ENCODE measurements at regions not wholly inside any gene's neighbourhood (a gene's known extent, or its start where the extent isn't known, plus 50 kb on each side); places are given as distances from the start of the nearest gene placed in this dataset.

DNA sequence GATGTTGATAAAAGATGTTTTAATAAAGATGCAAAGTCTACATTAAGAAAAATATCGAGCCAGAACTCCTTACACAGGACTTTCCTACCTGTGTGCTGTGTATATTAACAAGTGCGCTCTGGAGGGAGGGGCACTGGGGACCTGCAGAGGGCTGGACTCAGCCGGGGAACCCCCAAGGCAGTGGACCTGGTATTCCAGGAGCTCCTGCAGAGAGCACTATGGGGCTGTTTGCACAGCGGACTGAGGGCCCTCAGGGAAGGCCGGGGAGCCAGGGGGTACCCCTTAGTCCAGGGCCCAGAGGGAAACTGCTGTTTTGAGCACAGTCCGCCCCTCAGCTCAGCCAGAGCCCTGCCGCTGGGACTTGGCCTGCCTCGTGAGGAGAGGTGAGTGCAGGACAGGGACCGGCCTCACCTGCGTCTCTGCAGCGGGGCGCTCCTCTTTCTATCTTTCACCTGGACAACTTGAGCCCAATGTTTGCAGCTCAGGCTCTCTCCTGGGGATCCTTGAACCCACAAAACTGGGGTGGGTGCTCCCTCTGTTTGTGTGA, 168.4 kb downstream of the ARL4C start:
- H3K27ac ChIP-seq = no peak overlapping the region
- DNase-seq (ENCODE audit: low read depth, low spot score) = no peak
- no peaks in the 10 kb centered on the region for H3K9me3 ChIP-seq (ENCODE audit: low read depth, low read length)
- TF ChIP-seq POLR2AphosphoS5 (IDR thresholded peaks at IDR 0.05; ENCODE audit: borderline replicate concordance, low read depth, low read length) (no peak), FOXP2 (optimal IDR thresholded peaks at IDR 0.05; ENCODE audit: control extremely low read depth, extremely low read length, insufficient read depth) (no peak), EZH2 (IDR thresholded peaks at IDR 0.05) (no peak)
- no peak overlapping the region for H3K4me3 ChIP-seq
- H3K36me3 ChIP-seq (ENCODE audit: insufficient read depth, low read length) = no peaks in the 10 kb centered on the region
- H3K9ac ChIP-seq (ENCODE audit: insufficient read length) = no peak overlapping the region

DNA sequence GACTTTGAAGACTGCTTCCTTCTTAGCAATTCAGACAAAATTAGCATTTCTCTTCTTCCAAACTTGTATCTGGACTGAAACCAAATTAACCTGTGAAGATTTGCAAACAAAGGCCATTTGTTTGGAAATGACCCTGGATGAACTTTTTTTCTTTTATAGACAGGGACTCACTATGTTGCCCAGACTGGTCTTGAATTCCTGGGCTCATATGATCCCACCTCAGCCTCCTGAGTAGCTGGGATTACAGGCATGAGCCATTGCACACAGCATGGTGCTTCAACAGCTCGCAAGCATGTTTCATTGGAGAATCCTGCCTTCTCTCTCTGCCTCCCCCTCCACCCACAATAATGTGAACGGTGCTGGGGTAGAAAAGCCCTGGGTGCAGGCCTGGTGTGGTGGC, 170.2 kb downstream of the ARL4C start:
- TF ChIP-seq EZH2 (IDR thresholded peaks at IDR 0.05) = no peak
- TF ChIP-seq FOXP2 (optimal IDR thresholded peaks at IDR 0.05; ENCODE audit: control extremely low read depth, extremely low read length, insufficient read depth) = no peak
- no peak for TF ChIP-seq POLR2AphosphoS5 (IDR thresholded peaks at IDR 0.05; ENCODE audit: borderline replicate concordance, low read depth, low read length)
- H3K9ac ChIP-seq (ENCODE audit: insufficient read length) = no peak overlapping the region
- no peaks in the 10 kb centered on the region for H3K9me3 ChIP-seq (ENCODE audit: low read depth, low read length)
- DNase-seq (ENCODE audit: low read depth, low spot score) = no peak
- no peak overlapping the region for H3K27ac ChIP-seq
- no peak overlapping the region for H3K4me3 ChIP-seq
- H3K36me3 ChIP-seq (ENCODE audit: insufficient read depth, low read length) = no peaks in the 10 kb centered on the region

DNA sequence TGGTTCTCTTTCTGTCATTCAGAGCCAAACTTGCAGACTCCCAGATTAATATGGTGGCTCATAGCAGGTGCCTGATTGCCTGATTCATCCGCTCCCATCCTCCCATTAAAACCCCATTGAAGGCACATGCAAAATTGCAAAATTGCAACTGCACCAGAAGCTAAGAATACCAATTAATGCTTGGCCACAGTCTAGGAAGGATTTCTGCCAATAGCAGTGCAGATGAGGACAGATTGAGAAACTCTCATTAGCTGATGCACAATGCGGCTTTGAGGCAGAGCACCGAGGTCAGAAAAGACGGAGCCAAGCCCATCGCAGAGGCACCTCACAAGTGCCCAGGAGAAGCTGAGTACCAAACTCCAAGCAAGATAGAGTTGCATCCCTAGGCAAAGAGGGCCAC, 172.8 kb downstream of the ARL4C start:
- H3K9me3 ChIP-seq (ENCODE audit: low read depth, low read length) = no peaks in the 10 kb centered on the region
- no peaks in the 10 kb centered on the region for H3K36me3 ChIP-seq (ENCODE audit: insufficient read depth, low read length)
- H3K27ac ChIP-seq = no peak overlapping the region
- no peak overlapping the region for H3K9ac ChIP-seq (ENCODE audit: insufficient read length)
- TF ChIP-seq FOXP2 (optimal IDR thresholded peaks at IDR 0.05; ENCODE audit: control extremely low read depth, extremely low read length, insufficient read depth) (no peak), EZH2 (IDR thresholded peaks at IDR 0.05) (no peak), POLR2AphosphoS5 (IDR thresholded peaks at IDR 0.05; ENCODE audit: borderline replicate concordance, low read depth, low read length) (no peak)
- no peak for DNase-seq (ENCODE audit: low read depth, low spot score)
- H3K4me3 ChIP-seq = no peak overlapping the region

DNA sequence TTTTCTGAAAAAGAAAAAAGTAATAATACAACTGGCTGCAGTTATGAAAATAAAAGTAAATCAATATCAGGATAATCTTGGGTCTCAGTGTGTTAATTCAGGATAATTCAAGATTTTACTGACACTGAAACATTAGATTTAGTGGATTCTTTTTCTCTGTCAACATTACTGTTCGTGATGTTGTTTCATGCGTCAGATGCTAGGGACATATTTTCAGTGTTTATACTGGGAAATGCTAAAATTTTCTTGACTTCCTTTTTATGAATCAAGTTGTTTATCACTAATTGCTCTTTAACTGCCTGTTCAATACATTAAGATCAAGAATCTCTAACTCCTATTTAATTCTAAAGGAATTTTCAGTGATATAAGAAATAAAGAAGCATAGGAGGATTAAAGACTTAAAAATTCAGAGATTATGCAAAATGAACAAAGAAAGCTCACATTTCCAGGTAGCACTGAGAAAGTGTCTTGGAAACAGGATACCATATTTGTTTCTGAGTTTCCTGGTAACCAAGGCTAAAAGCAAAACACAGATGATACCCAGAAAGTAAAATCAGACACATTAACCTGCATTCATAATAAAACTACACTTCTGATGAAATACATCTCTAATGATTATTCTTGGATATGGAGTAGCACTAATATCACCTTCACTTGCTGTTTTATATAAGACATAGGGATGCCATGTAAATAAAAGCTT, 174.0 kb downstream of the ARL4C start:
- no peak overlapping the region for H3K9ac ChIP-seq (ENCODE audit: insufficient read length)
- H3K4me3 ChIP-seq = no peak overlapping the region
- H3K9me3 ChIP-seq (ENCODE audit: low read depth, low read length) = no peaks in the 10 kb centered on the region
- H3K27ac ChIP-seq = no peak overlapping the region
- no peak for DNase-seq (ENCODE audit: low read depth, low spot score)
- no peaks in the 10 kb centered on the region for H3K36me3 ChIP-seq (ENCODE audit: insufficient read depth, low read length)
- TF ChIP-seq POLR2AphosphoS5 (IDR thresholded peaks at IDR 0.05; ENCODE audit: borderline replicate concordance, low read depth, low read length) (no peak), FOXP2 (optimal IDR thresholded peaks at IDR 0.05; ENCODE audit: control extremely low read depth, extremely low read length, insufficient read depth) (no peak), EZH2 (IDR thresholded peaks at IDR 0.05) (no peak)

DNA sequence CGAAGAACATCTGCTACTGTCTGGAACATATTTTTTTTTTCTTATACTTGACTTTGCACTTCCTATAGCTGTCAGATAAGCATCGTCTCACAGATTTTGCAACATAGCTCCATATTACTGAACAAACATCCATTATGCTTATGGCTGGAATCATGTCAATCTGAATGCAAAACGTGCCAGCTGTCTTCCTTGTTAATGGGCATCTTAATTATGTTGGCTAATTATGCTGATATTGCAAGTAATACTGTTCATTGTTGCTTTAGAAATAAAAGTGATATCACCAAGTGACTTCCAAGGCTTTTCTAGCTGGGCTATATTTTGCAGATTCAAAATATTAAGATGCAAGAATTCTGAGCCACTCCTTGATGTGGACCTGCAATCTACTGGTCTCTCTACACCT, 176.8 kb downstream of the ARL4C start:
- Histone ChIP-seq H3K27ac (no peak overlapping the region), H3K9ac (ENCODE audit: insufficient read length) (no peak overlapping the region), H3K9me3 (ENCODE audit: low read depth, low read length) (no peaks in the 10 kb centered on the region), H3K36me3 (ENCODE audit: insufficient read depth, low read length) (no peaks in the 10 kb centered on the region), H3K4me3 (no peak overlapping the region)
- TF ChIP-seq FOXP2 (optimal IDR thresholded peaks at IDR 0.05; ENCODE audit: control extremely low read depth, extremely low read length, insufficient read depth) (no peak), EZH2 (IDR thresholded peaks at IDR 0.05) (no peak), POLR2AphosphoS5 (IDR thresholded peaks at IDR 0.05; ENCODE audit: borderline replicate concordance, low read depth, low read length) (no peak)
- no peak for DNase-seq (ENCODE audit: low read depth, low spot score)

DNA sequence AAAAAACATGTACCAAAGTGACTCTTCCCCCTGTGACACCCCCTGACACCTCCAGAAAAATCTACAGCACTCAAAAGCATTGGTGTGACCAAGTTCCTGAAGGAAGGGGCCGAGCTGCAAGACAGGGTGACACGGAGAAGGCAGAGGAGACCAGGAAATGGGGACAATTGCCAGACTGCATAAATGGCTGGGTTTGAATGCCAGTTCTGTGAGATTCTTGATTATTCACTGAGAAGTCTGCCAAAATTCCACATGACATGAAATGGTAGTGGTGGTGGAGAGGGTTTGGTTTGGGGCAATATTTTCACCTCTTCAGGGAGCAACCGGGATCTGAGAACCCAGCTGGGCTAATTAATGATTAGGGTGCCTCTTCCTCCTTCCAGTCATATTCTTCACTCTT, 178.5 kb downstream of the ARL4C start:
- Histone ChIP-seq H3K36me3 (ENCODE audit: insufficient read depth, low read length) (no peaks in the 10 kb centered on the region), H3K27ac (no peak overlapping the region), H3K4me3 (no peak overlapping the region), H3K9me3 (ENCODE audit: low read depth, low read length) (no peaks in the 10 kb centered on the region), H3K9ac (ENCODE audit: insufficient read length) (no peak overlapping the region)
- TF ChIP-seq FOXP2 (optimal IDR thresholded peaks at IDR 0.05; ENCODE audit: control extremely low read depth, extremely low read length, insufficient read depth) = no peak
- no peak for DNase-seq (ENCODE audit: low read depth, low spot score)

DNA sequence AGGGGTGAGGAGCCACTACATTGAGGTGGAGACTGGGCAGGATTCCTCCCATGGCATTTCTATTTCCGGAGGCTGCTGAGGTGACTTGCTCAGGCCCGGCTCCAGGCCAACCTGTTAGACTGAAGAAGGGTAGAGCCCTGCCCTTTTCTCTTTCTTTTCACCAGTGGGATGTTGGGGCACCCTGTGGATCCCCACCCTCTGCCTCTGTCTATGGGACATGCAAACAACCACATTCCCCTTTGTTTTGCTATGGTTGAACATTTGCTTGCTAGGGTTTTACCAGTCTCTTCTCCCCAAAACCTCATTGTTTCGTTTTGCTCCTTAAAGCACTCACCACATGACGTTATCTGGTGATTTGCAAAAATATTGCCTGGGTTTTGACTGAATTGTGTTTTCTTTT, 183.3 kb downstream of the ARL4C start:
- Histone ChIP-seq H3K9me3 (ENCODE audit: low read depth, low read length) (no peaks in the 10 kb centered on the region), H3K9ac (ENCODE audit: insufficient read length) (no peak overlapping the region), H3K36me3 (ENCODE audit: insufficient read depth, low read length) (no peaks in the 10 kb centered on the region), H3K4me3 (no peak overlapping the region), H3K27ac (no peak overlapping the region)
- no peak for TF ChIP-seq FOXP2 (optimal IDR thresholded peaks at IDR 0.05; ENCODE audit: control extremely low read depth, extremely low read length, insufficient read depth)
- DNase-seq (ENCODE audit: low read depth, low spot score) = no peak

GRCh38 chr2:234310166-234310565, 186.7 kb downstream of the ARL4C start:
- Histone ChIP-seq H3K9ac (ENCODE audit: insufficient read length) (no peak overlapping the region), H3K36me3 (ENCODE audit: insufficient read depth, low read length) (no peaks in the 10 kb centered on the region), H3K9me3 (ENCODE audit: low read depth, low read length) (no peaks in the 10 kb centered on the region), H3K27ac (no peak overlapping the region), H3K4me3 (no peak overlapping the region)
- DNase-seq (ENCODE audit: low read depth, low spot score) = no peak
- TF ChIP-seq FOXP2 (optimal IDR thresholded peaks at IDR 0.05; ENCODE audit: control extremely low read depth, extremely low read length, insufficient read depth) = no peak
- TF ChIP-seq POLR2AphosphoS5 (IDR thresholded peaks at IDR 0.05; ENCODE audit: borderline replicate concordance, low read depth, low read length) = no peak
- no peak for TF ChIP-seq EZH2 (IDR thresholded peaks at IDR 0.05)

DNA sequence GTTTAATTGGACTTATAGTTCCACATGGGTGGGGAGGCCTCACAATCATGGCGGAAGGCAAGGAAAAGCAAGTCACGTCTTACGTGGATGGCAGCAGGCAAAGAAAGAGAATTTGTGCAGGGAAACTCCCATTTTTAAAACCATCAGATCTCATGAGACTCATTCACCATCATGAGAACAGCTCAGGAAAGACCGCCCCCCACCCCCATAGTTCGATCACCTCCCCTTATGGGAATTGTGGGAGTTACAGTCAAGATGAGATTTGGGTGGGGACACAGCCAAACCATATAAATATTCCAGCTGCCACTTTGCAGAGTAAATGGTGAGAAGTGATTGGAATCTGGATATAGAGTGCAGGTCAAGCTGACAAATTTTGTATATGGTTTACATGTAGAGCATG, 187.4 kb downstream of the ARL4C start:
- DNase-seq (ENCODE audit: low read depth, low spot score) = no peak
- Histone ChIP-seq H3K9ac (ENCODE audit: insufficient read length) (no peak overlapping the region), H3K9me3 (ENCODE audit: low read depth, low read length) (no peaks in the 10 kb centered on the region), H3K4me3 (no peak overlapping the region), H3K36me3 (ENCODE audit: insufficient read depth, low read length) (no peaks in the 10 kb centered on the region), H3K27ac (no peak overlapping the region)
- TF ChIP-seq EZH2 (IDR thresholded peaks at IDR 0.05) (no peak), POLR2AphosphoS5 (IDR thresholded peaks at IDR 0.05; ENCODE audit: borderline replicate concordance, low read depth, low read length) (no peak), FOXP2 (optimal IDR thresholded peaks at IDR 0.05; ENCODE audit: control extremely low read depth, extremely low read length, insufficient read depth) (no peak)
